Upper lobe of right lung (tissue), 1 donor: ENCODE measurements at regions not wholly inside any gene's neighbourhood (a gene's known extent, or its start where the extent isn't known, plus 50 kb on each side); places are given as distances from the start of the nearest gene placed in this dataset.

ENCODE experiments used
- ATAC-seq: fragments of 200-7000 bp; cut with Tn5 transposase; one replicate; pipeline ENCODE4 v1.9.1; 2020; ENCODE audit warnings: mild to moderate bottlenecking, moderate library complexity
- DNase-seq: peaks from one replicate; pipeline ENCODE4 v3.0.0-alpha.2; 2020
- H3K27ac ChIP-seq: fragments of 200-600 bp; one replicate; pipeline ENCODE4 v1.8.0; 2022
- H3K27me3 ChIP-seq: fragments of 200-600 bp; one replicate; pipeline ENCODE4 v1.8.0; 2022; ENCODE audit warnings: mild to moderate bottlenecking
- H3K36me3 ChIP-seq: fragments of 200-600 bp; one replicate; pipeline ENCODE4 v1.8.0; 2022
- H3K4me1 ChIP-seq: fragments of 200-600 bp; one replicate; pipeline ENCODE4 v1.8.0; 2022
- H3K4me3 ChIP-seq: fragments of 200-600 bp; one replicate; pipeline ENCODE4 v1.8.0; 2022; ENCODE audit warnings: mild to moderate bottlenecking
- H3K9me3 ChIP-seq: fragments of 200-600 bp; one replicate; pipeline ENCODE4 v1.8.0; 2022
- CTCF ChIP-seq: fragments of 200-600 bp; IDR thresholded peaks from one replicate; pipeline ENCODE4 v1.8.0; 2022; ENCODE audit warnings: antibody characterized with exemption
- intact Hi-C: fragments of 100-400 bp; cut with DNase I; formaldehyde crosslinking; loops from one replicate; pipeline ENCODE4 v1.11.0; 2022
- donor health status: DM: no; HTN: yes; CAD: no; lungs with severe emphysema.

- no peak overlapping the region for H3K27ac ChIP-seq
- H3K4me1 ChIP-seq = peaks cover 8% of the 10 kb centered on the region
- H3K9me3 ChIP-seq = no peaks in the 10 kb centered on the region
- no peak overlapping the region for H3K4me3 ChIP-seq
- no peaks in the 10 kb centered on the region for H3K27me3 ChIP-seq
- intact Hi-C loops = no loop called here
- peak; percentile 15 for ATAC-seq
- TF ChIP-seq CTCF = no peak
- H3K36me3 ChIP-seq = no peaks in the 10 kb centered on the region
- DNase-seq = no peak
Observed at GRCh38 chr3:102123590-102124190, 274.4 kb downstream of the NFKBIZ start.

- no peak overlapping the region for H3K4me3 ChIP-seq
- no peak overlapping the region for H3K27ac ChIP-seq
- no peak for DNase-seq
- H3K9me3 ChIP-seq = no peaks in the 10 kb centered on the region
- intact Hi-C loops = no loop called here
- peaks cover 8% of the 10 kb centered on the region for H3K4me1 ChIP-seq
- H3K27me3 ChIP-seq = no peaks in the 10 kb centered on the region
- H3K36me3 ChIP-seq = no peaks in the 10 kb centered on the region
- TF ChIP-seq CTCF = no peak
- ATAC-seq = peak; percentile 56
Observed at GRCh38 chr3:102124282-102124681, 275.0 kb downstream of the NFKBIZ start.

GRCh38 chr3:102124704-102125103, 275.4 kb downstream of the NFKBIZ start:
- no peaks in the 10 kb centered on the region for H3K9me3 ChIP-seq
- no peak overlapping the region for H3K4me3 ChIP-seq
- H3K36me3 ChIP-seq = no peaks in the 10 kb centered on the region
- no peaks in the 10 kb centered on the region for H3K27me3 ChIP-seq
- H3K27ac ChIP-seq = no peak overlapping the region
- H3K4me1 ChIP-seq = peaks cover 8% of the 10 kb centered on the region
- TF ChIP-seq CTCF = no peak
- no peak for DNase-seq
- intact Hi-C loops = no loop called here
- no peak for ATAC-seq

GRCh38 chr3:102125197-102125993, 276.1 kb downstream of the NFKBIZ start:
- TF ChIP-seq CTCF = no peak
- peaks cover 8% of the 10 kb centered on the region for H3K4me1 ChIP-seq
- ATAC-seq = no peak
- H3K4me3 ChIP-seq = no peak overlapping the region
- no peaks in the 10 kb centered on the region for H3K27me3 ChIP-seq
- H3K9me3 ChIP-seq = no peaks in the 10 kb centered on the region
- H3K36me3 ChIP-seq = no peaks in the 10 kb centered on the region
- intact Hi-C loops = no loop called here
- no peak overlapping the region for H3K27ac ChIP-seq
- DNase-seq = no peak

GRCh38 chr3:102125994-102126368, 276.7 kb downstream of the NFKBIZ start:
- Histone ChIP-seq H3K4me3 (no peak overlapping the region), H3K9me3 (no peaks in the 10 kb centered on the region), H3K4me1 (peaks cover 8% of the 10 kb centered on the region), H3K36me3 (no peaks in the 10 kb centered on the region), H3K27me3 (no peaks in the 10 kb centered on the region), H3K27ac (no peak overlapping the region)
- no peak for TF ChIP-seq CTCF
- DNase-seq (no peak), ATAC-seq (no peak)
- intact Hi-C loops = no loop called here
